ENCODE measurements at regions not wholly inside any gene's neighbourhood (a gene's known extent, or its start where the extent isn't known, plus 50 kb on each side); places are given as distances from the start of the nearest gene placed in this dataset.
"Not testable (repeated sequence)": the region's sequence is repeated elsewhere in the genome, so short reads cannot be mapped to it uniquely, and the experiment has no call there.

DNA sequence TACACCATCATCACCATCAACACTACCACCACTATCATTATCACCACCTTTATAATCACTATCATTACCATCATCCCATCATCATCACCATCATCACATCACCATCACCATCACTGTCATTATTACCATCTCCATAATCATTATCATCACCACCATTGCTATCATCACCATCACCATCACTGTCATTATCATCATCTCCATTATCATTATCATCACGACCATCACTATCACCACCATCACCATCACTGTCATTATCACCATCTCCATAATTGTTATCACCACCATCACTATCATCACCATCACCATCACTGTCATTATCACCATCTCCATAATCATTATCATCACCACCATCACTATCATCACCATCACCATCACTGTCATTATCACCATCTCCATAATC is 279.6 kb upstream of the HS6ST1 start:
- not testable (repeated sequence) for DNase-seq (ENCODE audit: low read depth)

DNA sequence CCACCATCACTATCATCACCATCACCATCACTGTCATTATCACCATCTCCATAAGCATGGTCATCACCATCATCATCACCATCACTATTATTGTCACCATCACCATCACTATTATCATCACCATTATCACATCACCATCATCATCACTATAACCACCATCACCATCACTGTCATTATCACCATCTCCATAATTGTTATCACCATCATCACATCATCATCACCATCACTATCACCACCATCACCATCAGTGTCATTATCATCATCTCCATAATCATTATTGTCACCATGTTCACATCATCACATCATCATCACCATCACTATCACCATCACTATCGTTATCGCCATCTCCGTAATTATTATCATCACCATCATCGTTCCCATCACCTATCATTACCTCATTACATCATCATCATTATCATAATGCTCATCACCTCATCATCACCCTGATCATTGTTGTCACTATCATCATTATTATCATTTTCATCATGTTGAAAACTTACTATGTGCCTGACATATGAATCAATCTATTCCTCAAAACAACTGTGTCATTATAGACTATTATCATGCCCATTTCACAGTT is 280.3 kb upstream of the HS6ST1 start:
- DNase-seq (ENCODE audit: low read depth) = no peak

DNA sequence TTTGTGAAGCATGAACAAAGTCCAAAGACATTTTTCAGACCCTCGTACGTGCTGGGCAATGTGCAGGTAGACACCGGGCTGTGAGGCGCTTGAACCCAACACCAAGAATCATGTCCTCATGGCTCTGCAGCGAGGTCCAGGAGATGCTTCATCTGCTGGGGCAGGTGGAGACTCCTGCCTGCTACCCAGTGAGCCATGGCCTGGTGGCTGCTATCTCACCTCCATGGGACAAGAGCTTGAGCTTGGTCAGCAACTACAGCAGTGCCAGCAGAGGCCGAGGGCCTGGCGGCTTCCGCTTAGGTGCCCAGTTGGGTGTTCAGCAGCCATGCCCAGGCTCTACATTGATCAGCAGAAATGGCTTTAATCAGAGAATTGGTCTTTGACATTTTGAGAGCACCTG is 281.0 kb upstream of the HS6ST1 start:
- DNase-seq (ENCODE audit: low read depth) = no peak

DNA sequence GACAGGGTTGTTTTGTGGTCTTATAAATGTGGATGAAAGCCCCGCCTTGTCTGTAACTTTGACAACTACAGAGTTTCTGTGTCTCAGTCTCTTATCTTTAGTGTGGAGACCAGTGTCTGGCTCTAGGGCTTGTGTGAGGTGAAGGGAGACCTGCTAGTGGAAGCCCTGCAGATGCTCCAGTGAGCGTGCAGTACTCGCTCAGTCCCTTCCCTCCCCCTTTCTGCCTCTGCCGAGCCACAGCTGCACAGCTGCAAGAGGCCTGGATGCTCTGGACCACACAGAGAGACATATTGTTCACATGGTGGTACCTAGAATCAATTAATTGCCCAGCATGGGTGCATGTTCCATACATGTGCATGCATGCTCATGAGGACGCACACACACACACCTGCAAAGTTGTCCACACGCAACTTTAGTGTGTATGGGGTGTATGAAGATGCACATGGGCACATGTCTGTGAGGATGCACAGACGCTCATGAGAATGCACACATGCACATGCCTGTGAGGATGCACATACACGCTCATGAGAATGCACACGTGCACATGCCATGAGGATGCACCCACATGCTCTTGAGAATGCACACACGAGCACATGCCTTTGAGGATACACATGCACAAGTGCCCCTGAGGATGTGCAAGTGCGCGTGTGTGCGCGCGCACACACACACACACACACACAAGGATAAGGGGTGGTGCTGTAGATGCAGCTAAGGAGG is 282.1 kb upstream of the HS6ST1 start:
- no peak for DNase-seq (ENCODE audit: low read depth)

DNA sequence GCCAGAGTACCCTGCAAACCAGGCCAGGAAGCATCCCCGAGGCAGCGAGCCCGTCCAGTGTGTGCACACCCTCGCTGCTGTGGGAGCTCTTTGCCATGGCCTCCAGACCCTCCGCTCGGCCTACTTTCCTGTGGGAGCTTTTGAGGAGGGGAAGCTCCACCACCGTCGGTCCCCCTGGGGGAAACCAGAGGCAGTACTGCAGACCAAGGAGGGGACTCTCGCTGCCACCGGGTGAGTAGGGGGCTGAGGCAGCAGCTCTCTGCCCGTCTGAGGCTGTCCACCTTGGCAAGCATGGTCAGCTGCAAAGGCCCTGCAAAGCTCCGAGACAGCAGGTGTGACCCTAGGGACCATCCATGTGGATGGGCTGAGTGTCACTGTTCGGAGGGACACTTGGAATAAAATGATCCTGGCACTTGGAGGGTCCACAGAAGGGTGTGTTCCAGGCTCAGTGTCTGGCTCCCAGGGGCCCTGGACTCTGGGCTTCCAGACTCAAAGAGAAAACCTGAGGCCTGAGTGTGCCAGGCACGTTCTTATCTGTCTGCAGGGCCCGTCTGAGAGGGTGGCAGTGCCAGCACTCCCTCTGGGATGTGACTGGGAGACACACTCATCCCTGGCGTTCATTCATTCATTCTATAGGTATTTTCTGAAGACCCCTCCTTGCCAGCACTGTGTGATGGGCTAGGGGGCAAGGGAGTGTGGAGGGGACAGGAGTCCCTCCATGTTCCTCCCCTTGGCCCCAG is 282.8 kb upstream of the HS6ST1 start:
- DNase-seq (ENCODE audit: low read depth) = no peak

DNA sequence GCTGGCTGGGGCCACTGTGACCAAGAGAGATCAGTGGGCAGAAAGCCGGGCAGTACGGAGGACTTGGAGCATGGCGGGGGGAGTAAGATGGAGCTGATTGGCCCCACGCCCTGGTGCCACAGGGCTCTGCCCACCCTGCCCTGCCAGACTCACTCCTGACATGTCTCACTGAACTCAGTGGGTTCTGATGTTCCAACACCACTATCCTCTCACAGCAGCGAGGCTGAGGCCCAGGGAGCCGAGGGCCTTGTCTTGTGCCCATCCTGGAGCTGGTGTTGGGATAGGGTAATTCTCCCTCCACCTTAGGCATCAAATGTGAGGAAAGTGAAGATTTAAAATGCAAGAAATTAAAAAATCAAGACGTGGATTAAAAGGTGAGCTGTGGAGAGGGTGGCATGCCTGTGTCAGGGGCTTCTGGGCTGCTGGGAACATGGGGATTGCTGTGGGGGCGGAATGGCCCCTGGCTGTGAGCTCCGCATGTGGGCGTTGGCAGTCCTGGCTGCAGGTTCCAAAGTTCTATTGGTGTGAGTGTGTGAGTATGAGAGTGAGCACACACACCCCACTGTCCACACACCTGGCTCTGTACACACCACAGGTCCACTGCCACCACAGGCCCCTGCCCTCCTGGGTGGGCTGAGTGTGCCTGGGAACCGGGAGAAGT is 283.5 kb upstream of the HS6ST1 start:
- DNase-seq (ENCODE audit: low read depth) = no peak

DNA sequence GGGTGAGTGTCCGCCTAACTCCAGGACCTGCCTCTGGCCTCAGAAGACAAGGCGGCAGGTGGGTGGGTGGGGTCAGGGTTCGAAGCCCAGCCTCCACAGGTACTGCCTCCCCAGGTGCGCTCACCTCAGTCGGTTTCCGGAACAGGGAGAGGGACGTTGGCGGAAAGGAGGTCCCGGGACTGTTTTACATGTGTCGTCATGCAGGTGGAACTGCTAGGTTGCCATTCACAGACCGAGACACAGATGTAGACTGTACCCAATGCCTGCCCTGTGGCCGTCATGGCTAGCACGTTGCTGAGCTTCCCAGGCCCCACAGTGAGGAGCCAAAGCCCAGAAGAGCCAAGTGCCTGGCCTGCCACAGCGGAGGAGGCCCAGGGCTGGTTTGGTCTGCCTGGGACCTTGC is 284.0 kb upstream of the HS6ST1 start:
- no peak for DNase-seq (ENCODE audit: low read depth)

DNA sequence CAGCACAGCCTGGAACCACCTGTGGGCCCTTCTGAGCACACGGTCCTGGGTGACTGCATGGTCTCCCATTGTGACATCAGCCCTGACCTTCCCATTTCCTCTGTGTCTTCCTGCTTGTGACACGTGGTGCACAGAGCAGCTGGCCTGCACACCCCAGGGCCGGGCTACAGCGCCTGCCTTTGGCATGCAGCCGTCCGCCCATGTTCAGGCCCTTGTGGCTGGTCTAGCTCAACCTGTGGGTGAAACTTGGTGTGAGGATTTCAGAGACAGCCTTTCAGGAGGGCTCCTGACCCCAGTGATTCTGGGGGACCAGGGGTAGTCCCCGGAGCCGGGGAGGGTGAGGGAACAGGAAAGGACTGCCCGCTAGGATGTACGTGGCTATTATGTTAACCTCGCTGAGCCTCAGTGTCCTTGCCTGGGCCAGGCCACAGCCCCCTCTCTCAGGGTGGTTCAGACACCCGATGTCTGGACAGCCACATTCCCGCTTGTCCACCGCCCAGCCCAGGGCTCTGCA is 284.8 kb upstream of the HS6ST1 start:
- no peak for DNase-seq (ENCODE audit: low read depth)

DNA sequence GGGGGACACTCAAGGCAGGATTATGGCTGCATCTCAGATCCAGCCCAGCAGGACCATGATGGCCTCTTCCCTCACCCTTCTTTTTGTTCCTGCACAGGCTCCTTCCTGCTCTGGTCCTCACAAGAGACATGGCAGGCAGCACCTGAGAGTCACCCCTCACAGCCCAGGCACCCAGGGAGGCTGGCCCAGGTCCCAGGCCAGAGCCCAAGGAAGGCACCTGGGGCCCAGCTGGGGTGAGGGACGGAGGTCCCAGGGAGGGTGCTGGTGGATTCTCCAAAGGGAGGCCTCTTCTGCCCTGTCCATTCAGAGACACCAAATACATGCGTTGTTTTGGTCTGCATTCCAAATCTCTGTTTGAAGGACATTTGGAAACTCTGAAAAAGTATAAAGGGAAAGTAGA is 285.4 kb upstream of the HS6ST1 start:
- no peak for DNase-seq (ENCODE audit: low read depth)

DNA sequence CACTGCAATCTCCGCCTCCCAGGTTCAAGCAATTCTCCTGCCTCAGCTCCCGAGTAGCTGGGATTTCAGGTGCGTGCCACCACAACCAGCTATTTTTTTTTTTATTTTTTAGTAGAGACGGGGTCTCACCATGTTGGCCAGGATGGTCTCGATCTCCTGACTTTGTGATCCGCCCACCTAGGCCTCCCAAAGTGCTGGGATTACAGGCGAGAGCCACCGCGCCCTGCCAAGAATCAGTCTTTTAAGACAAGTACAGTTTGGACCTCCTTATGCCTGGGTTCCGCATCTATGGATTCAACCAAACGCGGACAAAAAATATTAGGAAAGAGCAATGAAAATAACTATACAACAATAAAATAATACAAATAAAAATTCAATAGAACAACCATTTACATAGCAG is 285.9 kb upstream of the HS6ST1 start:
- DNase-seq (ENCODE audit: low read depth) = not testable (repeated sequence)

DNA sequence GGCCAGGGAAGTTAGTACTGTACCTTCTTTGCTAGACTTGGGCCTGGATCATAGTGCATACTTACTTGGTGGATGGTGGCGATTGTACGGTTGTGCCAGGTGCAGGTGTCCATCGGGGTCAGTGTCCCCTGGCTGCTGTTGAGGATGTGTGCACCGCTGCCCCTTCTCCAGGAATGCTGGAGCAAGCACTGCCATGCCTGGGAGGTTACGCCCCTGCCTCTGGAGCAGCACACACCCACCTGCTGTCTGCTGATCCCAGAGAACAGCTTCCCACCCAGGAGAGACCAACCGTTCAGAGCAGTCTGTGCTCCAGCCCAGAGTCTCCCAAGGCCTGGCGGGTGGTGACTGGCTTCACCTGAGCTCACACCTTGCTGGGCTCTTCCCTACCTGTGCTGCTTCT is 286.8 kb upstream of the HS6ST1 start:
- no peak for DNase-seq (ENCODE audit: low read depth)

DNA sequence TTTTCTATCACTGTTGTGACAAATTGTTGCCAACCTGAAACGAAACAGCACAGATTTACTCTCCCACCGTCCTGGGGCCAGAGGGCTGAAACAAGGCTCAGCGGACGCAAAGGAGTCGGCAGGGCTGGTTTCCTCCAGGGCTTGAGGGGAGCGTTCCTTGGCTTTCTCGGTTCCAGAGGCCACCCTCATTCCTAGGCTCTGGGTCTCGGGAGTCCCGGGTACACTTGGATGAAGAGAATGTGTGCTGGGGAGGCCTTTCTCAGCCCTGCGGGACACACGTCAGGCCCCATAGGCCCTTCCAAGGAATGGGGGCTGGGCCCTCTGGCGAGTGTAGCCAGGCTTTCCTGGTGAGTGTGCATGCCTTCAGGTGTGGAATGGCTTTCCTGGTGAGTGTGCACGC is 287.3 kb upstream of the HS6ST1 start:
- DNase-seq (ENCODE audit: low read depth) = no peak

DNA sequence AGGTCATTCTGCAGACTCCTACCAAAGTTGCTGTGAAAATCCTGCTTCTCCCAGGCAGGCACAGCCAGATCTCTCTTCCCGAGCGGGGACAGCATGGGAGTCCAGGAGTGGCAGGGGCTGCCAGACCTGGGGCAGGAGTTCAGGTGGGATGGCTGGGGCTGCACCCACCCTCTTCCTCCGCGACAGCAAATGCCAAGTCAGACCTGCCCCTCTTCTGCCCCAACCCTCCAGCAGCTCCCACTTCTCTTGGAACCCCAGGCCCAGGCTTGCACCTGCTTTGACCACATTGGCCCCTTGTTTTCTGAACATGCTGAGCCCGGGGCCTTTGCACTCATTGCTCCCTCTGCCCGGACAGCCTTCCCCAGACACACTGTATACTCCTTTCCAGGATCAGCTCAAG is 288.2 kb upstream of the HS6ST1 start:
- DNase-seq (ENCODE audit: low read depth) = no peak

DNA sequence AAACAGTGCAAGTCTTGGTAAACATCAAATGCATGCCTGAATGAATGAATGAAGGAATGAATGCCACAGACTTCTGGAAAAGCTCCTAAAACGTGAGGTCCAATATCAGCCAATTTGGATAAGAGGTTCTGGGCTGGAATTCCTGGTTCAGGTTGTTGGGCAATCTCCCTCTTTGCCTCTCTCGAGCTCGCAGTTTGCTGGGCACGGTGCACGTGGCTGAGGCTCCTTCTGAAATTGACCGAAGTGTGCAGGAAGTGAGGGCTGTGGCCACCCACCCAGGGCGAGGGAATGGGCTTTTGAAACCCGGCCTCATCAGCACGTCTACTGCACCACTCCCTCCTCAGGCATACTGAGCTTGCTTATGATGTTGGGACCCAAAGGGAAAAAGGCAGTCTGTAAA is 288.8 kb upstream of the HS6ST1 start:
- DNase-seq (ENCODE audit: low read depth) = no peak

DNA sequence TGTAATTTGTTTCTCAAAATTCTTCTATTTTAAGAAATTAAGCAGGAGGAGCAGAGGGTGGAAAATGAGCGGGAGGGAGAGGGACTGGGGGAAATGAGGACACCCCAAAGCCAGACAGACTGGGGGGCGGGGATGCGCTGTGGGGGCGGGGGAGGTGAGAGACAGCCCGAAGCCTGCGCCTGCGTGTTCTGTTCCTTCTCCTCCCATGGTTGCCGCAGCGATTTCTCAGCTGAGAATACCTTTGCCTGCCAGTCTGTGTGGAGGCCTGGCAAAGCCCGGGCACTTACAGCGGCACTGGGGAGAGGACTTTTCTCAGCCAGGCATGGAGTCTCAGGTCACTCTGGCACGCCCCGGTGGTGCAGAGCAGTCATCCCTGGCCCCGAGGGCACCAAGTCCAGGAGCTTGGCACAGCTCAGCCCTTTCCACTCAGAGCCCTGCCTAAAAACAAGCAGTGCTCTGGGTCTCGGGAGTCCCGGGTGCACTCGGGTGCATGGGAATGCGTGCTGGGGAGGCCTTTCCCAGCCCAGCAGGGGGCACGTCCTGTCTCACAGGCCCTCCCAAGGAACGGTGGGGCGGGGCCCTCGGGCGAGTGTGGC is 289.3 kb upstream of the HS6ST1 start:
- DNase-seq (ENCODE audit: low read depth) = no peak

DNA sequence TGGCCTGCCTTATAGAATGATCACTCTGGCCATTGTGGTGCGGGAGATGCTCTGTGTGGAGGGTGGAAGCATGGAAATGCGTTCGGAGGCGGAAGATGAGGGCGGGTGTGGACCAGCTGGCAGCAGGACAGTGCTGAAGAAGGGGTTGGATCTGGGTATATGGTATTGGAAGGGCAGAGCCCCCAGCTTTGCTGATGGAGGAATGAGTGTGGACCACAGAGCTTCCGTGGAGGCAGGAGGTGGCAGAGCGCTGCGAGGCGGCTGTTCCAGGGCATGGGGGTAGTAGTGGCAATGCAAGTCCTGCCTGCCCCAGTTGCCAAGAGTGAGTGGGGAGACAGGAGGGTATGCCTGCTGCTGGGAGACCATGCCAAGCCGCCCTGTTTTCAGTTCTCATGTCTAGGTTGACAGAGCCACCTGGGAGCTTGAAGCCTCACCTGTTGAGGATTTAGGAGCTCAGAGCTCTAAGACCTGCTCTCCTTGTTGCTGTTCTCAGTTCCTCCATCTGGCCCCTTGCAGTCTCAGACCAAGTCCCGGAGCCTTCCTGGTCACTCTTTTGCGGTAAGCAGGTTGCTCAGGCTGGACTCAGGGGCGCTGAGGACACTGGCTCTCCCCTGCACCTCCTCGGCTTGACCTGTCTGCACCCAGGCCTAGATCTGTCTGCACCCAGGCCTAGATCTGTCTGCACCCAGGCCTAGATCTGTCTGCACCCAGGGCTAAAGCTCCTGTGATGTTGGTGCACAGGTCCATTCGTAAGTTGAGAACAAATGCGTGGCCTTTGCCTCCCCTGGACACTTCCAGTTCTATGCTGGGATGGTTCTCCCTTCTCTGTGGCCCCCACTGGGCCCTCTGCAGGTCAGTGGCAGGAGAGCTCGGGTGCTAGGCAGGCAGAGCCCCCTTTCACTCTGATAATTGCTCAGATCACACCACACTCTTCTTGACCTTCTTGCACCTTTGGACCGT is 290.5 kb upstream of the HS6ST1 start:
- DNase-seq (ENCODE audit: low read depth) = no peak

DNA sequence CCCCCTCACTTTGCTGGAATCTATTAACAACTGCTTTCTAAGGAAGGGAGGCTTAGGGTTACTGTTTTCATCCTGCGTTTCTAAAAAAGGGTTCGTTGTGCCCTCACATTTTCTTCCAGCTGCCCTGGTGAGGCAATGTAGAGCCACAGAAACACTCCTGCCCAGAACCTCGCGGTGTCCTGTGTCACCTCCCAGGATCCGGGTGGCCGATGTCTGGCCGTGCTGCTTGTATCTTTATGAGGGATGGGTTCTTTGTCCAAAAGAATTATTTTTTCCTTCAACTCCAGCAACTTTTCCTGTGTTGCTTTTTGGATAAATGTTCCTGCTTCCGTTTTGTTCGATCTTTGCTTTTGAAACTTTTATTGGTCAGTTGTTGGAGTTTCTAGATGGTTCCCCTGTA is 291.8 kb upstream of the HS6ST1 start:
- DNase-seq (ENCODE audit: low read depth) = no peak

DNA sequence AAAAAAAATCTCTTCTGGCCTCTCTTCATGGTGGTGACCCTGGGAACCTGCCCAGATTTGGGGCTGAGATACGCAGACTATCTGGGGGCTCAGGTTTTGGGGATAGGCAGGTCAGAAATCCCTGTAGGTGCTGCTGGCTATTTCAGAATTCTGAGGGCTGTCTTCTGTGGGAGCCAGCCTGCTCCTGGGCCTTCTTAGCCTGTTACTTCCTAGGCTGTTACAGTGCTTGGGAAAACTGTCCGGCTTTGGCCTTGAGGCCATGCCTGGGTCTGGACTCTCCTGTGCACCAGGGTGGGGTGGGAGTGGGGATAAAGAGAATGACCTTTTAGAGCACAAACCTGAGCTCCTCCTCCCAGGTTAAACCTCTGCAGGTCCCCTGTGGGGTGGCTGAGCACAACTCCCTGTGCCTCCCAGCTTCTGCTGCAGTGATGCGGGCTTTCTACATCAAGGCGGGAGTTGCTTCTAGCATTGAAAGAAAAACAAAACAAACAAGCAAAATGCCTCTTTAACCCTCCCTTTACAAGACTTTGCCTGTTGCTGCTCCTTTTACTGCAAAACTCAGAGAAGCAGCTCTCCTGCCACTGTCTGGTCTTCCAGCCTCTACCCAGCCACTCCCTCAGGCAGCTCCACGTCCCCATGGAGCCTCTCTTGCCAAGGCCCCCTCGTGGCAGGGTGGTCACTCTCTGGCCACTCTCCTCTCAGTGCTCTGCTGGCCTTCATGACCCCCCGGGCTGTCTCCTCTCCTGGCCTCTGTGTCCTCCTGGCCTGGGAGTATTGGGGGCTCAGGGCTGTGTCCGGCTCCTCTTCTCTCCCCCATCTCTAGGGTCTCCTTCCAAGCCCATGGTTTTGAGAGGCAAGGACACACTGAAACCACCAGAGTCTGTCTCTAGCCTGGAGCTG is 293.0 kb upstream of the HS6ST1 start:
- DNase-seq (ENCODE audit: low read depth) = no peak

DNA sequence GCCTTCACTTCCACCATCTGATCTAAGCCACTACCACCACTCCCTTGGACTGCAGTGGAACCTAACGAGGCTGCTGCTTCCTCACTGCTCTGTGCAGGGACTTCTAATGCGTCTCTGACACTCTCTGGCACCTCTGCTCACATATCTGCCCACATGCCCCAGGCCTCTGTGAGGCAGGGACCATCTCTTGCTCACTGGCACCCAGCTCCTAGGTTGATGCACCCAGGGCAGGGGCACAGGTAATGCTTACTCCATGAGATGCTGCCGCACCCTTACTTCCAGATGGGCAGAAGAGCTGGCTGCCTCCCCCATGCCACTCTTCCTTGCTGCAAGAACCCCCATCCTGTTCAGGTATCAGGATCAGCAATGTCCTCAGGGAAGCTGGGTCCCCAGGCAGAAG is 294.0 kb upstream of the HS6ST1 start:
- no peak for DNase-seq (ENCODE audit: low read depth)

DNA sequence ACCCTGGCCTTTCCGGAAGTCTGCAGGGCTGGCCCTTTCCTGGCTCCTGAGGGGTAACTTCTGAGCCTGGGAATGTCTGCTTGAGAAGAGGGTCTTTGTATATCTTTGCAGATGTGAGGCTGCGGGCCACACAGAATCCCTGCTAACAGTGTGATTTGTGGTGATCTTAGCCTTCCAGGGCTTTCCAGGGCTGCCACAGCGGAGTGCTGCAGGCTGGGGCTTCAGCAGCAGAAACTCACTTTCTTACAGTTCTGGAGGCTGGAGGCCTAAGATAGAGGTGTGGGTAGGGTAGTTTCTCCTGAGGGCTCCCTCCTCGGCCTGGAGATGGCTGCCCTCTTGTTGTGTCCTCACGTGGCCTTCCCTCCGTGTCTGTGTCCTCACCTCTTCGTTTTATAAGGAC is 294.7 kb upstream of the HS6ST1 start:
- DNase-seq (ENCODE audit: low read depth) = no peak

All from forelimb muscle (tissue), 1 donor.